B cell (primary cell): ENCODE measurements at regions not wholly inside any gene's neighbourhood (a gene's known extent, or its start where the extent isn't known, plus 50 kb on each side); places are given as distances from the start of the nearest gene placed in this dataset.

ENCODE experiments used
- ATAC-seq: fragments of 200-7000 bp; cut with Tn5 transposase; one replicate; pipeline ENCODE4 v1.10.0; 2021; ENCODE audit warnings: low read depth, mild to moderate bottlenecking, moderate number of reproducible peaks, moderate library complexity
- CTCF ChIA-PET: fragments of 350-600 bp; sonication (Branson Sonifier 250); formaldehyde crosslinking; loops from one replicate; lab custom pipeline; 2021; ENCODE audit warnings: antibody characterized with exemption, inconsistent platforms; lab: Charles Lee
- POLR2A ChIA-PET: fragments of 350-600 bp; sonication (Branson Sonifier 250); formaldehyde crosslinking; loops from one replicate; lab custom pipeline; 2021; ENCODE audit warnings: antibody characterized with exemption; lab: Charles Lee
- DNase-seq: peaks from one replicate; pipeline ENCODE4 v3.0.0; 2013
- H2AFZ ChIP-seq: 2 replicates; pipeline ENCODE4 v1.6.1; 2012; ENCODE audit warnings: mild to moderate bottlenecking, low read depth, low read length; ENCODE audit not compliant: insufficient read depth, poor library complexity, severe bottlenecking
- H3K27ac ChIP-seq, 2 donors: 1 replicate in 1 of 2; 2 replicates in 1 of 2; pipeline ENCODE4 v1.5.1; 2012 to 2013; ENCODE audit warnings: low read length in 2 of 2, mild to moderate bottlenecking in 2 of 2, moderate library complexity in 1 of 2
- H3K27me3 ChIP-seq, 4 experiments: fragments of 200-600 bp in 1 of 4; sonication (generic) in 1 of 4; replicated peaks in 1 of 4; 1 replicate in 2 of 4; 2 replicates in 2 of 4; pipeline versions ENCODE4 v1.6.1 to v1.7.0; 2013 to 2016; ENCODE audit warnings: low read length in 3 of 4, mild to moderate bottlenecking in 2 of 4, mixed read lengths in 1 of 4, moderate library complexity in 1 of 4; ENCODE audit not compliant: insufficient read depth in 4 of 4, control insufficient read depth in 3 of 4; ENCODE audit errors: control extremely low read depth in 1 of 4
- H3K36me3 ChIP-seq, 2 experiments: replicated peaks in 1 of 2; 1 replicate in 1 of 2; 2 replicates in 1 of 2; pipeline versions ENCODE4 v1.6.1 to v1.7.1; 2013; ENCODE audit warnings: low read length in 1 of 2; ENCODE audit not compliant: insufficient read depth in 2 of 2, control insufficient read depth in 1 of 2; ENCODE audit errors: control extremely low read depth in 1 of 2, extremely low read depth in 1 of 2
- H3K4me1 ChIP-seq, 2 donors: fragments of 200-600 bp in 1 of 2; sonication (generic) in 1 of 2; 1 replicate in 1 of 2; 2 replicates in 1 of 2; pipeline versions ENCODE4 v1.5.1 to v1.6.1; 2013 to 2017; ENCODE audit warnings: low read length in 2 of 2; ENCODE audit not compliant: control insufficient read depth in 2 of 2, insufficient read depth in 2 of 2
- H3K4me2 ChIP-seq: replicated peaks from 2 replicates; pipeline ENCODE3; 2012; ENCODE audit warnings: mild to moderate bottlenecking, low read depth, low read length; ENCODE audit not compliant: poor library complexity, severe bottlenecking
- H3K4me3 ChIP-seq, 5 experiments: fragments of 200-600 bp in 1 of 5; sonication (generic) in 1 of 5; 1 replicate in 3 of 5; 2 replicates in 2 of 5; pipeline versions ENCODE4 v1.5.1 to v1.7.0; 2011 to 2016; ENCODE audit warnings: low read length in 4 of 5, mild to moderate bottlenecking in 4 of 5, low read depth in 2 of 5, control low read depth in 1 of 5, moderate library complexity in 1 of 5; ENCODE audit not compliant: insufficient read depth in 1 of 5; ENCODE audit errors: control extremely low read depth in 1 of 5, extremely low read depth in 1 of 5
- H3K79me2 ChIP-seq: fragments of 200-600 bp; sonication (generic); one replicate; pipeline ENCODE4 v1.6.0; 2016; ENCODE audit warnings: low read length; ENCODE audit not compliant: control insufficient read depth, insufficient read depth
- H3K9ac ChIP-seq: fragments of 200-600 bp; sonication (generic); 2 replicates; pipeline ENCODE4 v1.6.1; 2017; ENCODE audit warnings: mild to moderate bottlenecking, low read length, moderate library complexity
- H3K9me3 ChIP-seq, 3 donors: one replicate each; pipeline versions ENCODE4 v1.6.1 to v1.7.1; 2013; ENCODE audit warnings: low read length in 2 of 3; ENCODE audit not compliant: control insufficient read depth in 2 of 3, insufficient read depth in 1 of 3; ENCODE audit errors: control extremely low read depth in 1 of 3
- H4K20me1 ChIP-seq: 2 replicates; pipeline ENCODE4 v1.6.0; 2012; ENCODE audit warnings: mild to moderate bottlenecking, low read length; ENCODE audit not compliant: insufficient read depth, control insufficient read depth, poor library complexity, severe bottlenecking
- H3K27ac Mint-ChIP-seq: one replicate; pipeline ENCODE4 v1.8.0; 2021; ENCODE audit warnings: mixed read lengths
- H3K27me3 Mint-ChIP-seq: one replicate; pipeline ENCODE4 v1.8.0; 2021; ENCODE audit warnings: mixed read lengths
- H3K4me1 Mint-ChIP-seq: one replicate; pipeline ENCODE4 v1.8.0; 2021; ENCODE audit warnings: mixed read lengths
- H3K4me3 Mint-ChIP-seq: one replicate; pipeline ENCODE4 v1.8.0; 2021; ENCODE audit warnings: mixed read lengths
- H3K9me3 Mint-ChIP-seq: one replicate; pipeline ENCODE4 v1.8.0; 2022; ENCODE audit warnings: mixed read lengths; ENCODE audit not compliant: insufficient read depth
- CTCF ChIP-seq: fragments of 200-600 bp; IDR thresholded peaks from one replicate; pipeline ENCODE4 v1.8.0; 2022; ENCODE audit warnings: antibody characterized with exemption, mild to moderate bottlenecking
- EZH2 ChIP-seq: IDR thresholded peaks from 2 replicates; pipeline ENCODE4 v1.6.1; 2012; ENCODE audit warnings: borderline replicate concordance, low read depth, mild to moderate bottlenecking, moderate library complexity, low read length; ENCODE audit not compliant: insufficient read depth, poor library complexity, severe bottlenecking
- WGBS: methylation state at CpG from one replicate; pipeline ENCODE4 v1.1.5; 2013; ENCODE audit warnings: missing lambda C conversion rate; ENCODE audit not compliant: insufficient coverage; 5-methylcytosine and 5-hydroxymethylcytosine counted together
- intact Hi-C: fragments of 100-400 bp; cut with micrococcal nuclease; formaldehyde crosslinking; loops from one replicate; pipeline ENCODE4 v1.10.0; 2022

- Mint-ChIP-seq H3K9me3 (peaks cover 2% of the 10 kb centered on the region), H3K4me1 (no peaks in the 10 kb centered on the region), H3K27ac (no peak overlapping the region), H3K27me3 (no peaks in the 10 kb centered on the region), H3K4me3 (no peak overlapping the region)
- Histone ChIP-seq H3K79me2 (no peaks in the 10 kb centered on the region), H3K9ac (no peak overlapping the region), H3K4me1 (no peaks in the 10 kb centered on the region), H3K27me3 (no peaks in the 10 kb centered on the region), H3K27ac (no peak overlapping the region), H3K36me3 (no peaks in the 10 kb centered on the region), H3K4me2 (no peak overlapping the region), H3K9me3 (peaks cover 0 to 5% (median 0%) of the 10 kb centered on the region in 3 donors), H2AFZ (no peak overlapping the region), H4K20me1 (no peaks in the 10 kb centered on the region), H3K4me3 (no peak overlapping the region)
- no CpG with 5 or more reads among the region's 4 CpGs for WGBS
- no peak for TF ChIP-seq EZH2
- TF ChIP-seq CTCF = no peak
- ChIA-PET POLR2A (no interaction called here), CTCF (no interaction called here)
- DNase-seq (no peak), ATAC-seq (no peak)
- intact Hi-C loops = no loop called here
Observed at GRCh38 chr2:81437456-81438000, 1133.0 kb upstream of the LRRTM1 start.

GRCh38 chr2:81436256-81436655, 1131.7 kb upstream of the LRRTM1 start:
- DNase-seq = no peak
- TF ChIP-seq CTCF (no peak), EZH2 (no peak)
- Mint-ChIP-seq H3K27me3 (no peaks in the 10 kb centered on the region), H3K4me1 (no peaks in the 10 kb centered on the region), H3K27ac (no peak overlapping the region), H3K9me3 (peaks cover 2% of the 10 kb centered on the region), H3K4me3 (no peak overlapping the region)
- Histone ChIP-seq H4K20me1 (no peaks in the 10 kb centered on the region), H3K27ac (no peak overlapping the region), H3K36me3 (no peaks in the 10 kb centered on the region), H2AFZ (no peak overlapping the region), H3K4me3 (no peak overlapping the region), H3K9me3 (peaks cover 0 to 5% (median 0%) of the 10 kb centered on the region in 3 donors), H3K9ac (no peak overlapping the region), H3K27me3 (no peaks in the 10 kb centered on the region), H3K4me1 (no peaks in the 10 kb centered on the region), H3K4me2 (no peak overlapping the region), H3K79me2 (no peaks in the 10 kb centered on the region)
- CTCF ChIA-PET = no interaction called here
- POLR2A ChIA-PET = no interaction called here
- no peak for ATAC-seq
- intact Hi-C loops = no loop called here
- 100% methylated on average over 3 of the region's 6 CpGs for WGBS
